ENCODE measurements at regions not wholly inside any gene's neighbourhood (a gene's known extent, or its start where the extent isn't known, plus 50 kb on each side); places are given as distances from the start of the nearest gene placed in this dataset.

- 80% methylated on average over 3 of the region's 3 CpGs for WGBS
- TF ChIP-seq POLR2A (IDR thresholded peaks at IDR 0.05; ENCODE audit: low read depth), result no peak
Measured at GRCh38 chr6:49339096-49339495, 124.0 kb downstream of the MMUT start.

GRCh38 chr6:49336514-49337131 is 126.4 kb downstream of the MMUT start:
- no peak for DNase-seq (ENCODE audit: extremely low spot score)
- Histone ChIP-seq H3K4me1 (no peaks in the 10 kb centered on the region), H3K36me3 (no peaks in the 10 kb centered on the region), H3K9me3 (no peaks in the 10 kb centered on the region), H3K27ac (replicated peaks in 1 of 4) (no peak overlapping the region), H3K27me3 (no peaks in the 10 kb centered on the region), H3K4me3 (no peak overlapping the region)
- WGBS, result 54% methylated on average over 6 of the region's 6 CpGs
- intact Hi-C loops (cut with DNase I), result no loop called here
- TF ChIP-seq EP300 (IDR thresholded peaks at IDR 0.05) (no peak), CTCF (IDR thresholded peaks at IDR 0.05) (no peak), POLR2AphosphoS5 (IDR thresholded peaks at IDR 0.05) (no peak), POLR2A (IDR thresholded peaks at IDR 0.05; ENCODE audit: low read depth) (no peak)

More at GRCh38 chr6:49339096-49339495, 124.0 kb downstream of the MMUT start:
- no peak for DNase-seq (ENCODE audit: extremely low spot score)
- Histone ChIP-seq H3K27me3 (no peaks in the 10 kb centered on the region), H3K4me1 (no peaks in the 10 kb centered on the region), H3K36me3 (no peaks in the 10 kb centered on the region), H3K27ac (replicated peaks in 1 of 4) (no peak overlapping the region), H3K9me3 (no peaks in the 10 kb centered on the region), H3K4me3 (no peak overlapping the region)
- intact Hi-C loops (cut with DNase I), result no loop called here

GRCh38 chr6:49333345-49334125 is 129.5 kb downstream of the MMUT start:
- no peak overlapping the region for H3K27ac ChIP-seq (replicated peaks in 1 of 4)
- no peak overlapping the region for H3K4me3 ChIP-seq
- no peaks in the 10 kb centered on the region for H3K9me3 ChIP-seq
- no peaks in the 10 kb centered on the region for H3K27me3 ChIP-seq
- DNase-seq (ENCODE audit: extremely low spot score), result no peak
- 75% methylated on average over 4 of the region's 4 CpGs for WGBS
- TF ChIP-seq CTCF (IDR thresholded peaks at IDR 0.05) (no peak), POLR2A (IDR thresholded peaks at IDR 0.05; ENCODE audit: low read depth) (no peak), POLR2AphosphoS5 (IDR thresholded peaks at IDR 0.05) (no peak), EP300 (IDR thresholded peaks at IDR 0.05) (no peak)
- no peaks in the 10 kb centered on the region for H3K36me3 ChIP-seq
- no peaks in the 10 kb centered on the region for H3K4me1 ChIP-seq
- intact Hi-C loops (cut with DNase I), result no loop called here

GRCh38 chr6:49332781-49333180 is 130.3 kb downstream of the MMUT start:
- intact Hi-C loops (cut with DNase I), result no loop called here
- H3K4me3 ChIP-seq, result no peak overlapping the region
- H3K36me3 ChIP-seq, result no peaks in the 10 kb centered on the region
- WGBS, result 88% methylated on average over 1 of the region's 1 CpG
- TF ChIP-seq POLR2A (IDR thresholded peaks at IDR 0.05; ENCODE audit: low read depth) (no peak), CTCF (IDR thresholded peaks at IDR 0.05) (no peak), POLR2AphosphoS5 (IDR thresholded peaks at IDR 0.05) (no peak), EP300 (IDR thresholded peaks at IDR 0.05) (no peak)
- H3K27me3 ChIP-seq, result no peaks in the 10 kb centered on the region
- peaks cover 0 to 8% (median 5%) of the 10 kb centered on the region in 4 donors for H3K4me1 ChIP-seq
- no peaks in the 10 kb centered on the region for H3K9me3 ChIP-seq
- no peak for DNase-seq (ENCODE audit: extremely low spot score)
- H3K27ac ChIP-seq (replicated peaks in 1 of 4), result no peak overlapping the region

GRCh38 chr6:49329186-49329585 is 133.9 kb downstream of the MMUT start:
- Histone ChIP-seq H3K27ac (replicated peaks in 1 of 4) (no peak overlapping the region), H3K9me3 (no peaks in the 10 kb centered on the region), H3K27me3 (no peaks in the 10 kb centered on the region), H3K36me3 (no peaks in the 10 kb centered on the region), H3K4me3 (no peak overlapping the region), H3K4me1 (peaks cover 0 to 16% (median 10%) of the 10 kb centered on the region in 4 donors)
- intact Hi-C loops (cut with DNase I), result no loop called here
- TF ChIP-seq POLR2A (IDR thresholded peaks at IDR 0.05; ENCODE audit: low read depth), result no peak
- WGBS, result 73% methylated on average over 3 of the region's 3 CpGs
- DNase-seq (ENCODE audit: extremely low spot score), result no peak

All from esophagus muscularis mucosa (tissue), 4 donors.